Loucy (cell line): ENCODE measurements at regions not wholly inside any gene's neighbourhood (a gene's known extent, or its start where the extent isn't known, plus 50 kb on each side); places are given as distances from the start of the nearest gene placed in this dataset.

Source experiments
- CTCF ChIP-seq: fragments of 200-600 bp; sonication (generic); conservative IDR thresholded peaks from 2 replicates; pipeline ENCODE4 v1.5.1; 2014; ENCODE audit warnings: mild to moderate bottlenecking, antibody characterized with exemption, low read length
- EZH2phosphoT487 ChIP-seq: fragments of 200-600 bp; IDR thresholded peaks from 2 replicates; pipeline ENCODE4 v1.6.1; 2018; ENCODE audit warnings: antibody characterized with exemption, mild to moderate bottlenecking, moderate library complexity, borderline replicate concordance

GRCh38 chr13:105327581-105328126 is 1207.8 kb downstream of the EFNB2 start:
- no peak for TF ChIP-seq CTCF
- TF ChIP-seq EZH2phosphoT487: no peak
